ENCODE measurements at regions not wholly inside any gene's neighbourhood (a gene's known extent, or its start where the extent isn't known, plus 50 kb on each side); places are given as distances from the start of the nearest gene placed in this dataset.
A peak's percentile ranks its signal among the peaks of the same experiment; 100 is the strongest.

GRCh38 chr12:126742241-126742641 is 1524.7 kb upstream of the TMEM132C start:
- DNase-seq = no peak

- DNase-seq = no peak
These were observed 1519.3 kb upstream of the TMEM132C start for GRCh38 chr12:126747530-126748149.

- no peak for DNase-seq
These were observed 1514.9 kb upstream of the TMEM132C start for GRCh38 chr12:126752021-126752420.

- DNase-seq = no peak
These were observed 1509.6 kb upstream of the TMEM132C start for GRCh38 chr12:126757326-126757725.

- DNase-seq = no peak
These were observed 1506.9 kb upstream of the TMEM132C start for GRCh38 chr12:126760092-126760491.

- DNase-seq = no peak
These were observed 1505.5 kb upstream of the TMEM132C start for GRCh38 chr12:126761420-126761819.

GRCh38 chr12:126762150-126762549 is 1504.8 kb upstream of the TMEM132C start:
- DNase-seq = no peak

- DNase-seq = no peak
These were observed 1503.6 kb upstream of the TMEM132C start for GRCh38 chr12:126763359-126763758.

- DNase-seq = no peak
These were observed 1499.6 kb upstream of the TMEM132C start for GRCh38 chr12:126767334-126767733.

GRCh38 chr12:126768517-126768916 is 1498.5 kb upstream of the TMEM132C start:
- DNase-seq = no peak

GRCh38 chr12:126770188-126770587 is 1496.8 kb upstream of the TMEM132C start:
- DNase-seq = no peak

- no peak for DNase-seq
These were observed 1494.7 kb upstream of the TMEM132C start for GRCh38 chr12:126772171-126772864.

- no peak for DNase-seq
These were observed 1494.0 kb upstream of the TMEM132C start for GRCh38 chr12:126773012-126773411.

- no peak for DNase-seq
These were observed 1493.5 kb upstream of the TMEM132C start for GRCh38 chr12:126773491-126773890.

- DNase-seq = no peak
These were observed 1490.8 kb upstream of the TMEM132C start for GRCh38 chr12:126776026-126776655.

- no peak for DNase-seq
These were observed 1486.6 kb upstream of the TMEM132C start for GRCh38 chr12:126780343-126780742.

- no peak for DNase-seq
These were observed 1485.4 kb upstream of the TMEM132C start for GRCh38 chr12:126781593-126781992.

- no peak for DNase-seq
These were observed 1484.9 kb upstream of the TMEM132C start for GRCh38 chr12:126782083-126782482.

- DNase-seq = peak; percentile 21
These were observed 1482.5 kb upstream of the TMEM132C start for GRCh38 chr12:126784328-126784921.

- no peak for DNase-seq
These were observed 1477.0 kb upstream of the TMEM132C start for GRCh38 chr12:126789963-126790362.

- DNase-seq = no peak
These were observed 1475.8 kb upstream of the TMEM132C start for GRCh38 chr12:126791122-126791521.

GRCh38 chr12:126792411-126792810 is 1474.6 kb upstream of the TMEM132C start:
- DNase-seq = no peak

GRCh38 chr12:126797525-126797924 is 1469.4 kb upstream of the TMEM132C start:
- DNase-seq = no peak

- DNase-seq = no peak
These were observed 1468.5 kb upstream of the TMEM132C start for GRCh38 chr12:126798449-126798848.
